Coronary artery (tissue), 2 donors: ENCODE measurements at regions not wholly inside any gene's neighbourhood (a gene's known extent, or its start where the extent isn't known, plus 50 kb on each side); places are given as distances from the start of the nearest gene placed in this dataset.

Experiments used
- DNase-seq: peaks from one replicate; pipeline ENCODE4 v3.0.0-alpha.2; 2017; ENCODE audit warnings: low spot score
- H3K27ac ChIP-seq, 2 donors: fragments of 200-600 bp; sonication (generic); one replicate each; pipeline ENCODE4 v1.5.1; 2016 to 2019
- H3K4me3 ChIP-seq: fragments of 200-600 bp; sonication (generic); 2 replicates; pipeline ENCODE4 v1.5.1; 2016; ENCODE audit warnings: mild to moderate bottlenecking, moderate library complexity
- TF ChIP-seq, protein P1 (sequence below): fragments of 200-600 bp; sonication (generic); IDR thresholded peaks from one replicate; pipeline ENCODE4 v1.5.1; 2019; ENCODE audit warnings: antibody characterized with exemption

DNA sequence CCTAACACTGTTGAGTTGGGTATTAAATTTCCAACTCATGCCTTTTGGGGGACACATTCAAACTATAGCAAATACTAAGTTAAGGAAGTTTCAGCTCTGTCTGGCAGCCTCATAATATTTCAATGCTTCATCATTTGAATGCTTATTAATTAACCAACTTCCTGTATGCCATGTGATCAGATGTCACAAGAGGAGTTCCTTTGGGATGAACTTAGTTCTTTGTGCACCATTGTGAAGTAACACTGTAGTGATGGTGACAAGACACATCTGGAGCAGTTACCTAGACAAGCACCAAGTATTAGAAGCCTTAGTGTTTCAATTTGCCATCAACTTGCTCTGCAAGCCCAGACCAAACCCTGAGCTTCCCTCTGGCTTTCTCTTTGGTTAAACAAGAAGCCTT, 90.7 kb upstream of the IL12B start:
- Histone ChIP-seq H3K27ac (no peak overlapping the region), H3K4me3 (no peak overlapping the region)
- TF ChIP-seq, protein P1, sequence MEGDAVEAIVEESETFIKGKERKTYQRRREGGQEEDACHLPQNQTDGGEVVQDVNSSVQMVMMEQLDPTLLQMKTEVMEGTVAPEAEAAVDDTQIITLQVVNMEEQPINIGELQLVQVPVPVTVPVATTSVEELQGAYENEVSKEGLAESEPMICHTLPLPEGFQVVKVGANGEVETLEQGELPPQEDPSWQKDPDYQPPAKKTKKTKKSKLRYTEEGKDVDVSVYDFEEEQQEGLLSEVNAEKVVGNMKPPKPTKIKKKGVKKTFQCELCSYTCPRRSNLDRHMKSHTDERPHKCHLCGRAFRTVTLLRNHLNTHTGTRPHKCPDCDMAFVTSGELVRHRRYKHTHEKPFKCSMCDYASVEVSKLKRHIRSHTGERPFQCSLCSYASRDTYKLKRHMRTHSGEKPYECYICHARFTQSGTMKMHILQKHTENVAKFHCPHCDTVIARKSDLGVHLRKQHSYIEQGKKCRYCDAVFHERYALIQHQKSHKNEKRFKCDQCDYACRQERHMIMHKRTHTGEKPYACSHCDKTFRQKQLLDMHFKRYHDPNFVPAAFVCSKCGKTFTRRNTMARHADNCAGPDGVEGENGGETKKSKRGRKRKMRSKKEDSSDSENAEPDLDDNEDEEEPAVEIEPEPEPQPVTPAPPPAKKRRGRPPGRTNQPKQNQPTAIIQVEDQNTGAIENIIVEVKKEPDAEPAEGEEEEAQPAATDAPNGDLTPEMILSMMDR, result no peak
- no peak for DNase-seq

DNA sequence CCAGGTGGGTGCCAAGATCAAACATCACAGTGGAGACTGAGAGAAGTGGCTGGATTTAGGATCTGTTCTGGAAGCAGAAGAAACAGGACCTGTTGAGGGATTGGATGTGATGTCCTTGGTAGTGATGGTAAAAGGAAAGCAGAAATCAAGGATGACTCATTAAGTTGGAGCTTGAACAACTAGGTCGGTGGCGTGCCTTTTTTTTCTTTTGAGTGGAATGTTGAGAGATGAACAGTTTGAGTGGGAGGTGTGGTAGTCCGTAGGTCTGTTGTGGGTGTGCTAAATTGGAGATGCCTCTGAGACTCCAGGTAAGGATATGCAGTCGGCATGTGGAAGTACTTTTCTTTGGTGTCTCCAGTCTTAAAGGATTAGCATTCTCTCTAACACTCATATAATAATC, 92.1 kb upstream of the IL12B start:
- TF ChIP-seq, protein P1, result no peak
- Histone ChIP-seq H3K4me3 (no peak overlapping the region), H3K27ac (no peak overlapping the region)
- DNase-seq, result no peak

DNA sequence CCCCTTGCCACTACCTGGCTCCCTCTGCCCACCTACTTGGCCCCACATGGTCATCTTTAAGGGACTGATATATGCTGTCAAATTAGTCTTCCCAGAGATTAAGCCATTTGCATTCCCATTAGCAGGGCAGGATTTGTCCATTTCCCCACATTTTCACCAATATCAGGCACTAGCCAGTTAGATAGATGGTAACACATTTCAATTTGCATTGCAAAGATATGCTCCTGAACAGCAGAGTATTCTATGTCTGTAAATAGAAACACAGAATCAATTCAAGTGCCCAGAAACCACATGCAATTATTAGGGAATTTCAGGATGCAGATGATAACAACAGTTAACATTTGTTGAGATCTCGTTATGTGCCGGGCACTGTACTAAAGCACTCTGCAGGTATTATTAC, 92.6 kb upstream of the IL12B start:
- no peak for DNase-seq
- no peak overlapping the region for H3K27ac ChIP-seq
- TF ChIP-seq, protein P1, result no peak

DNA sequence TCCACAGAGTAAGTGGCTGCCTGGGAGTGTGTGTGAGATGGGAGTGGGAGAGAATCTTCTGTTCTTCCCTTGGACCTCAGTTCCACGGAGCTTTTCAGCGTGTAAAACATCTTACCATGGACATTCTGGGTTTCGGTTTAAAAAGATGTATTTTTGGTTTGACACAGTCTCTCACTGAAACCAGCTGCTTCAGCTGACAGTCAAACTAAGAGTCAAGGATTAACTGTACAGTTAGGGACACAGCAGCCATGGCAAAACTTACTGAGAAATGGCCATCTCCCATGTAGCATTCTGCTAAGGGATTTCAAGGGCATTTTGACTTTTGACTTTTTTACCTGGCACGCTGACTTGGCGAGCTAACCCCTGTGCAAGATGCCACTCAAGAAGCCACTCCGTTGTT, 93.8 kb upstream of the IL12B start:
- no peak overlapping the region for H3K4me3 ChIP-seq
- no peak for DNase-seq
- H3K27ac ChIP-seq, result no peak overlapping the region
- TF ChIP-seq, protein P1, result no peak

More for the DNA sequence above, 92.6 kb upstream of the IL12B start:
- no peak overlapping the region for H3K4me3 ChIP-seq

DNA sequence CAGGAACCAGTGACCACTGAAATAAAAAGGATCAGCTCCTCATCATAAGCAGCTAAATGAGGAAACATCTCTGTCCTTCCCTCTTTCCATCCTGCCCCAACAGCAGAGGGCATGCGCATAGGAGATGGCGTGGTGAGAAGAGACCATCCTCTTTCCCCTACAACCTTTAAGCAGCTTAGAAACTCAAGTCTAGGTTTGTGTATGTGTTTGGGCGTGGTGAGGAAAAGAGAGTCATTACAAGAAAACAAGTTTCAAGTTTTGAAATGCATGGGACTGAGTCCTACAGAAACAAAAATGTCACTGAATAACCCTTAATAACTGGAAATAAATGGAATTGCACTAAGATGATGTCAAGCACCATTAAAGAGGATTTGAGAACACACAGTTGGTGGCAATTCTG, 96.4 kb upstream of the IL12B start:
- no peak for DNase-seq
- Histone ChIP-seq H3K4me3 (no peak overlapping the region), H3K27ac (no peak overlapping the region)
- TF ChIP-seq, protein P1, result no peak

DNA sequence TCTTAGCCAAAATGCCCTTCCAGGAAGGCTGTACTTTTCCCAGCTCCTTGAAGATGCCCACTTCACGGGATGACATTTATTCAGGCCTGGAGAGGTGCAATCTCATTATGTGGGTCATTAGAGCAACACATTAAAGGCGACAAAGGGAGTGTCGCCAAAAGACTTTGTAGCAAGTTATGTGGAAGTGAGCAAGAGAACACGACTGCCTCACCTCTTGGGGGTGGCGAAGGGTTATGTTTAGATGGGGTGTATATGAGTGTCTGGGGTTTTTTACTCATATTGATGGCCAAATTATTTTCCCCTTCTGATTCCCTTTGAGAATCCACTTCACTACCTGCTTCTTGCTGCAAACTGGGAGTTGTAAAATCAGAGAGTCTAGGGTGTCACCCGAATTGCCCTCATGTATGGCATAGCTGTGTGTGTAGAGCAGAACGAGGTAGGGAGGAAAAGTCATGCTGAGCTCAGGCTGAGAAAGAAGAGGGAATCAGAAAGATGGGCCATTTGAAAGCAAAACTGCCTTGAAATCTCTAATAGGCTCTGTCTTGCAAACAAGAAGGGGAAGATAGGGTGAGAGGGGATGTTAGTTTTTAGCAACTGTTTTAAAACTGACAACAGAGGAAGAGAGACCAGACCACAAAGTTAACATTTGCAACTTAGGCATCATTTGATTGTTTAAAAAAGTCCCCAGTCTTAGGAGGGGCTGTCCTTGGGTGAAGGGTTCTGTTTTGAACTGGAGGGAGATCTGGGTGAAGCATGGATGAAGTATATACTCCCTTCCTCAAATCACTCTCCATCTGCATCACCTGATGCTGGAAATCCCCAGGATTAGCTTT, 97.1 kb upstream of the IL12B start:
- TF ChIP-seq, protein P1, result no peak
- Histone ChIP-seq H3K27ac (no peak overlapping the region), H3K4me3 (no peak overlapping the region)
- no peak for DNase-seq

DNA sequence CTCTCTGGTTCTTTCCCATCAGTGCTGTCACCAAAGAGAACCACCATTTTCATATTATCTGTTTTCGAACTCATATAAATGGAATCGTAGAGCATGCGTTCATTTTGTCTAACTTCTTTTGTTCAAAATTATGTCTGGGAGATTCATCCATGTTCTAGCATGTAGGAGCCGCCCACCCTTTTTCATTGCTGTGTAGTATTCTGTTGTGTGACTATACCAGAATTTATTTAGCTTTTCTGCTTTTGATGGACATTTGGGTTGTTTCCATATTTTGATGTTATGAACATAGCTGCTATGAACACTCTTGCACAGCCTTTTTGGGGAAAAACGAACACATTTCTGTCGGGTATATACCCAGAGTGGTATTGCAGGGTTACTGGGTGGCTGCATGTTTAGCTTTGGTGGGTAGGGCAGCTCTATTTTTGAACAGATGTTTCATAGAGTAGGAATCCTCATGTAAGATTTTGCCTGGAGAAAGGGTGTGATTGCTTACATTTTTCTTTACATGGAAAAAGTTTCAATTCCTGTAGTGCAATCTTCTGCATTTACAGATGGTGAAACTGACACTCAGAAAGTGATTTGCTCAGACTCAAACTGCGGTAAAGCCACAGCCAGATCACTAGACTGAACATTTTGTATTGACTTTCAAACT, 100.2 kb upstream of the IL12B start:
- DNase-seq, result no peak
- TF ChIP-seq, protein P1, result no peak
- H3K27ac ChIP-seq, result no peak overlapping the region
- no peak overlapping the region for H3K4me3 ChIP-seq
